Fibroblast of the aortic adventitia (primary cell): ENCODE measurements at regions not wholly inside any gene's neighbourhood (a gene's known extent, or its start where the extent isn't known, plus 50 kb on each side); places are given as distances from the start of the nearest gene placed in this dataset.

Experiments used
- DNase-seq: peaks from one replicate; pipeline ENCODE4 v3.0.0-alpha.2; 2010; ENCODE audit warnings: low read depth
- H3K4me3 ChIP-seq: 2 replicates; pipeline ENCODE4 v1.5.1; 2011; ENCODE audit warnings: low read depth, mild to moderate bottlenecking, control low read depth, low read length, moderate library complexity
- TF ChIP-seq, protein P1 (sequence below): IDR thresholded peaks from 2 replicates; pipeline ENCODE4 v1.5.1; 2011; ENCODE audit warnings: mild to moderate bottlenecking, low read length, control low read depth, inconsistent platforms; ENCODE audit not compliant: insufficient read depth

DNA sequence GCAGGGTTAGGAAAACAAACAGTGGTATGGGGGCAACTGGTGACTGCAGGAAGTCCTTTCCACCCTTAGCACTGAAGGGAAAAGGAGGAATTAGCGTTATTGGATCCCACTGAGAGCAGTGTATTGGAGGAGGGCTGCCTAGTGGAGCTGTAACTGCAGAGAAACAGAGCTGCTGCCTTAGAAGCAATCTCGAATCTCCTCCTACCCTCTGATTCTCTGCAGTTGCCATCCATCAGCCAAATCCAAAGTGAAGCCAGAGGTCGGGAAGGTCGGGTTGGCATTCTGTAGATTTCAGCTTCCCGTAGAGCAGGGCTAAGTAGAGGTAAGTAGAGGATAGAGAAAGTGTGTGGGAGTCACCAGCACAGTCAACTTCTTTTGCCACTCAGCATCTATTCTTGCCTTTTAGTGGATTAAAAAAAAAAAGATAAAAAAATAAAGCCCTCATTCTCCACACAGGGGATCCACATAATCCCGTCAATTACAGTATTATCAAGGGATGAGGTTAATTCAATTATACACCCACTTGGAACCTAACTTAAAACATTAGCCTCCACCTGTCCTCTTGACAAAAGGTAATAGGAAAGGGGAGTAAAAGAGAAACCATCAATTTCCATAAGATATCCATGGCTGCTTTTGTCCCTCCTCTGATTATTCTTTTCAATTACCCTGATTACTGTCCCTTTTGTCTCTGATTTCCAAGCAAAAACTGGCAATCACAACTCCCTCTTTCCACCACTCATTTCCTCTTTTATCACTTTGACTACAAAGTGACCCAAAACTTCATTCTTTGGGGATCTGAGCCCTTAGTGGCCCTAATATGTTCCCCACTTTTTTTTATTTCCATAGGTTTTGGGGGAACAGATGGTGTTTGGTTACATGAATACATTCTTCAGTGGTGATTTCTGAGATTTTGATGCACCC lies 234.7 kb downstream of the RBM26 start:
- no peak overlapping the region for H3K4me3 ChIP-seq
- TF ChIP-seq, protein P1, sequence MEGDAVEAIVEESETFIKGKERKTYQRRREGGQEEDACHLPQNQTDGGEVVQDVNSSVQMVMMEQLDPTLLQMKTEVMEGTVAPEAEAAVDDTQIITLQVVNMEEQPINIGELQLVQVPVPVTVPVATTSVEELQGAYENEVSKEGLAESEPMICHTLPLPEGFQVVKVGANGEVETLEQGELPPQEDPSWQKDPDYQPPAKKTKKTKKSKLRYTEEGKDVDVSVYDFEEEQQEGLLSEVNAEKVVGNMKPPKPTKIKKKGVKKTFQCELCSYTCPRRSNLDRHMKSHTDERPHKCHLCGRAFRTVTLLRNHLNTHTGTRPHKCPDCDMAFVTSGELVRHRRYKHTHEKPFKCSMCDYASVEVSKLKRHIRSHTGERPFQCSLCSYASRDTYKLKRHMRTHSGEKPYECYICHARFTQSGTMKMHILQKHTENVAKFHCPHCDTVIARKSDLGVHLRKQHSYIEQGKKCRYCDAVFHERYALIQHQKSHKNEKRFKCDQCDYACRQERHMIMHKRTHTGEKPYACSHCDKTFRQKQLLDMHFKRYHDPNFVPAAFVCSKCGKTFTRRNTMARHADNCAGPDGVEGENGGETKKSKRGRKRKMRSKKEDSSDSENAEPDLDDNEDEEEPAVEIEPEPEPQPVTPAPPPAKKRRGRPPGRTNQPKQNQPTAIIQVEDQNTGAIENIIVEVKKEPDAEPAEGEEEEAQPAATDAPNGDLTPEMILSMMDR: no peak
- DNase-seq: no peak

DNA sequence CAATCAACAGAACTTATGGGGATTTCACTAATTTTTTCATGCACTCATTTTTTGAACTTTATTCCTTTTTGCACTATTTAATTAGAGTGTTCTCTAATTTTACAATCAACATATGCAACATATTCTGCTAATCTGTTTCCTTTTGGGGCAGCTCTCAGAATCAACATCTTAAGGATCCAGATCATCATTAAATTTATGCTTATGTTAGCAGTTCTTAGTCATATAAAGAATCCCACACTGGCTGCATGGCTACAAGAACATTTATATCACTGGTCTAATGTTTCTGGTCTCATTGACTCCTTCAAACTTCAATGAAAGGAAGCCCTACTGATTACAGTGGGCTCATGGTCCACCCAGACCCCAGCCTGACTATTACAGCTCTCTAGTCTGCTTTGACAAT lies 245.2 kb downstream of the RBM26 start:
- no peak overlapping the region for H3K4me3 ChIP-seq
- TF ChIP-seq, protein P1: no peak
- no peak for DNase-seq

DNA sequence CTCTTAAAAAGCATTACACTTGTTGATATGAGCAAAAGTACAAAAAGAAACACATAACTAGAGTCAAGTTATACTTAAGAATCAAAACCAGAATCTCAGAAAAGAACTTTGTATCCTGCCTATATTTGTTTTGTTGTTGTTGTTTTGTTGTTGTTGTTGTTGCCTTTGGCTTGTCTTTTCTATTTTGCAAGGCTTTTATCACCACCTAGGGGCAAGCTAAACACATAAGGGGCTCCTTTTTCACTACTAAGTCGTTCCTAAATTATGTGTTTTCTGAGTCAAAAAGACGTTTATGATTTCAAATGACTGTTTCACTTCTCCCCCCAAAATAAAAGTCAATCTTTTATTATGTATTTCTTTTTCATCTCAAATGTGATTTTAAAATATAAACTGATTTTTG lies 250.2 kb downstream of the RBM26 start:
- no peak overlapping the region for H3K4me3 ChIP-seq
- no peak for DNase-seq
- TF ChIP-seq, protein P1: no peak

DNA sequence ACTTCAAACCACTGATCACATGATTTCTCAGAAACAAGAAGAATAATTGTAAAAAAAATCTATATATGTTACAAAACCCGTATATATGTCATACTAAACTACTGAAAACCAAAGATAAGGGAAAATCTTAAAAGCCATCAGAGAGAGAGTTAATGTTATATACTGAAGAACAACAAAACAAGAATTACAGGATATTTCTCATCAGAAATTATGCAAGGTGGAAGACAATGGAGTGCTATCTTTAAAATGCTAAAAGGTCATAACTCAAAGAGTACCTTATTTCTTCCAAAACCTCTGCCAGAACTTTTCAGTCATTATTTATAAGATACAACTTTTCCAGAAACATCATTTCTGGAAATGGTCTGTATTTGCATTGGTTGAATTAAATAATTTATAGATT lies 256.8 kb downstream of the RBM26 start:
- no peak for DNase-seq
- TF ChIP-seq, protein P1: no peak
- no peak overlapping the region for H3K4me3 ChIP-seq

DNA sequence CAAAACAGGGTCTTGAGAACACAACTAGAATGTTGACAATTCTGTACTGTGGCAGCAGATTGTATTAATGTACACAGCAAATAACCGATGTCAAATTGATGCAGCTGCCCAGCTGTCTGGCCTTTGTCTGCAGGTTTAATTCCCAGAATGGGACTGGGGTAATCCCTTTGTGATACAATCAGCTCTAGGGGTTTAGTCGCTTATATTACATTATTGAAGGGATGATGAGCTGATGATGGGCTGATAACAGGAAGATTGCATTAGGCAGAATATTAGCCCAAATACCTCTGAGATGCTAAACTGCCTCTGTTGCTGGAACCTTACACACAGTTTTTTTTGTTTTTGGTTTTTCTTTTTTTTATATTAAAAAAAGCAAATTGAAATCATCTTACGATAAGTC lies 265.0 kb downstream of the RBM26 start:
- TF ChIP-seq, protein P1: no peak
- DNase-seq: no peak
- H3K4me3 ChIP-seq: no peak overlapping the region

DNA sequence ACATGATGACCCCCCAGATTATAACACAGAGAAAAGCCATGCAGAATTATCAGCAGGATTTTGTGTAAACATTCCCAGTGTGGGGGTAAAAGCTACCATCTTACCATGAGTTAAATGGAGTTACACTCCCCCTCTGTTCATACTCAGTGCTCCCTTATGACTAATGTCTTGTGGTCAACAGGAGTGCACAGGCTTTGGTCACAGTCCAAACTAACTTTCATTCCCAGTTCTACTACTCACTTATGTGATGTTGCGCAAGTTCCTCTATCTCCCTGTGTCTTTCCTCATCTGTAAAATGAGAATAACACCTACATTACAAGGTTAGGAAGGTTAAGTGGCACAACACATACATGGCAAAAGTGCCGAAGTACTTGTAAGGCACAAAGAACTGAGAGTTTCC lies 277.9 kb downstream of the RBM26 start:
- H3K4me3 ChIP-seq: no peak overlapping the region
- DNase-seq: peak; percentile 2
- TF ChIP-seq, protein P1: no peak

DNA sequence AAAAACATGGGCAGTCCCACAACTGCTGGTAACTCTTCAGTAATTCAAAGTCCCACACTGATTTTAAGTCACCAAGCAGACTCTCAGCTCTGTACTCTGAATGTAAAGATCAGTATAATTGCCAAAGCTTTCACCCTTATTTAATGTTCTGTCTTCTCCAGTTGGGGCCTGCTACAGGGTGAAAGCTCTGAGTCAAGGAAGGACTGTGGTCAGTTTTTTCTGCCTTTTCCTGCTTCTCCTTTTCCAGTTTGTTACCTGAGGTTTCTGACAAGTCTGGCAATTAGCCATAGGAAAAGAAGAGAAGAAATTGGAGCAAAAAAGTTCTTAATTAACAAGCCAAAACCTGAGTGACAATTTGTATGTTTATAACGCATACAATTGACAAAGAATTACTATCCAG lies 279.3 kb downstream of the RBM26 start:
- H3K4me3 ChIP-seq: no peak overlapping the region
- TF ChIP-seq, protein P1: no peak
- DNase-seq: no peak
